KOPT-K1 (cell line): ENCODE measurements at regions not wholly inside any gene's neighbourhood (a gene's known extent, or its start where the extent isn't known, plus 50 kb on each side); places are given as distances from the start of the nearest gene placed in this dataset.
"Not testable (repeated sequence)": the region's sequence is repeated elsewhere in the genome, so short reads cannot be mapped to it uniquely, and the experiment has no call there.

Source experiments
- H3K27ac ChIP-seq: fragments of 200-600 bp; sonication (generic); 2 replicates; pipeline ENCODE4 v1.5.1; 2016; ENCODE audit warnings: antibody characterized with exemption, mild to moderate bottlenecking, low read depth, low read length; ENCODE audit not compliant: poor library complexity, severe bottlenecking
- H3K36me3 ChIP-seq: fragments of 200-600 bp; sonication (generic); 2 replicates; pipeline ENCODE4 v1.5.1; 2017; ENCODE audit warnings: antibody characterized with exemption, mild to moderate bottlenecking, low read length, moderate library complexity; ENCODE audit not compliant: insufficient read depth
- H3K9me3 ChIP-seq: fragments of 200-600 bp; sonication (generic); 2 replicates; pipeline ENCODE4 v1.5.1; 2017; ENCODE audit warnings: antibody characterized with exemption, low read length, mild to moderate bottlenecking; ENCODE audit not compliant: insufficient read depth, poor library complexity, severe bottlenecking

- H3K36me3 ChIP-seq, H3K27ac ChIP-seq, H3K9me3 ChIP-seq: not testable (repeated sequence)
These were observed 93.2 kb upstream of the RPH3AL start, which contains the start of gene RFLNB for GRCh38 chr17:445839-446238. RFLNB (minus strand) TSS chr17:445939.

- no peaks in the 10 kb centered on the region for H3K9me3 ChIP-seq
- H3K27ac ChIP-seq = no peak overlapping the region
- H3K36me3 ChIP-seq = no peaks in the 10 kb centered on the region
These were observed 92.4 kb upstream of the RPH3AL start for GRCh38 chr17:444879-445454.

GRCh38 chr17:443109-443508 is 90.5 kb upstream of the RPH3AL start:
- H3K27ac ChIP-seq = no peak overlapping the region
- H3K9me3 ChIP-seq = no peaks in the 10 kb centered on the region
- no peaks in the 10 kb centered on the region for H3K36me3 ChIP-seq

GRCh38 chr17:441155-441950 is 88.7 kb upstream of the RPH3AL start:
- H3K9me3 ChIP-seq = peaks cover 10% of the 10 kb centered on the region
- no peak overlapping the region for H3K27ac ChIP-seq
- H3K36me3 ChIP-seq = no peaks in the 10 kb centered on the region

GRCh38 chr17:438191-438590 is 85.6 kb upstream of the RPH3AL start:
- Histone ChIP-seq H3K36me3 (no peaks in the 10 kb centered on the region), H3K9me3 (peaks cover 20% of the 10 kb centered on the region), H3K27ac (no peak overlapping the region)

GRCh38 chr17:437545-437944 is 84.9 kb upstream of the RPH3AL start:
- no peak overlapping the region for H3K27ac ChIP-seq
- H3K9me3 ChIP-seq = peaks cover 20% of the 10 kb centered on the region
- H3K36me3 ChIP-seq = no peaks in the 10 kb centered on the region

GRCh38 chr17:436571-436970 is 84.0 kb upstream of the RPH3AL start:
- Histone ChIP-seq H3K27ac (no peak overlapping the region), H3K9me3 (peaks cover 20% of the 10 kb centered on the region), H3K36me3 (no peaks in the 10 kb centered on the region)

- H3K9me3 ChIP-seq = peaks cover 39% of the 10 kb centered on the region
- not testable (repeated sequence) for H3K27ac ChIP-seq, H3K36me3 ChIP-seq
These were observed 79.9 kb upstream of the RPH3AL start for GRCh38 chr17:432471-432870.

- Histone ChIP-seq H3K27ac (no peak overlapping the region), H3K36me3 (no peaks in the 10 kb centered on the region), H3K9me3 (peaks cover 34% of the 10 kb centered on the region)
These were observed 78.9 kb upstream of the RPH3AL start for GRCh38 chr17:431494-431893.

GRCh38 chr17:429589-429988 is 77.0 kb upstream of the RPH3AL start:
- H3K9me3 ChIP-seq = peaks cover 24% of the 10 kb centered on the region
- no peaks in the 10 kb centered on the region for H3K36me3 ChIP-seq
- no peak overlapping the region for H3K27ac ChIP-seq

GRCh38 chr17:428414-428813 is 75.8 kb upstream of the RPH3AL start:
- Histone ChIP-seq H3K9me3 (peaks cover 24% of the 10 kb centered on the region), H3K27ac (no peak overlapping the region), H3K36me3 (no peaks in the 10 kb centered on the region)

- peaks cover 24% of the 10 kb centered on the region for H3K9me3 ChIP-seq
- no peak overlapping the region for H3K27ac ChIP-seq
- no peaks in the 10 kb centered on the region for H3K36me3 ChIP-seq
These were observed 75.3 kb upstream of the RPH3AL start for GRCh38 chr17:427891-428290.

GRCh38 chr17:427327-427726 is 74.7 kb upstream of the RPH3AL start:
- H3K9me3 ChIP-seq = peaks cover 24% of the 10 kb centered on the region
- H3K36me3 ChIP-seq = no peaks in the 10 kb centered on the region
- H3K27ac ChIP-seq = no peak overlapping the region

- H3K36me3 ChIP-seq = no peaks in the 10 kb centered on the region
- H3K27ac ChIP-seq = no peak overlapping the region
- H3K9me3 ChIP-seq = no peaks in the 10 kb centered on the region
These were observed 69.8 kb upstream of the RPH3AL start for GRCh38 chr17:422196-422930.

GRCh38 chr17:420479-421175 is 68.0 kb upstream of the RPH3AL start:
- H3K36me3 ChIP-seq = no peaks in the 10 kb centered on the region
- no peaks in the 10 kb centered on the region for H3K9me3 ChIP-seq
- H3K27ac ChIP-seq = no peak overlapping the region
